PFSK-1 (cell line): ENCODE measurements at regions not wholly inside any gene's neighbourhood (a gene's known extent, or its start where the extent isn't known, plus 50 kb on each side); places are given as distances from the start of the nearest gene placed in this dataset.

Source experiments
- FOXP2 ChIP-seq: optimal IDR thresholded peaks from 2 replicates; pipeline ENCODE3; 2011; ENCODE audit warnings: borderline replicate concordance, control low read depth, inconsistent platforms; ENCODE audit not compliant: insufficient read depth; ENCODE audit errors: extremely low read length, extremely low read depth
- POLR2AphosphoS5 ChIP-seq: IDR thresholded peaks from 2 replicates; pipeline ENCODE4 v1.6.1; 2012; ENCODE audit warnings: low read depth, mild to moderate bottlenecking, control low read depth, low read length, moderate library complexity
- TF ChIP-seq, protein P1 (sequence below), 2 experiments: IDR thresholded peaks; 2 replicates each; pipeline versions ENCODE4 v1.6.1 to v1.8.0; 2011 to 2012; ENCODE audit warnings: low read depth in 2 of 2, low read length in 2 of 2, control low read depth in 1 of 2, inconsistent platforms in 1 of 2, mild to moderate bottlenecking in 1 of 2, moderate library complexity in 1 of 2; ENCODE audit not compliant: insufficient read depth in 1 of 2

GRCh38 chr16:79870016-79870886, 269.7 kb upstream of the MAF start:
- TF ChIP-seq POLR2AphosphoS5 (no peak), FOXP2 (no peak)
- TF ChIP-seq, protein P1, sequence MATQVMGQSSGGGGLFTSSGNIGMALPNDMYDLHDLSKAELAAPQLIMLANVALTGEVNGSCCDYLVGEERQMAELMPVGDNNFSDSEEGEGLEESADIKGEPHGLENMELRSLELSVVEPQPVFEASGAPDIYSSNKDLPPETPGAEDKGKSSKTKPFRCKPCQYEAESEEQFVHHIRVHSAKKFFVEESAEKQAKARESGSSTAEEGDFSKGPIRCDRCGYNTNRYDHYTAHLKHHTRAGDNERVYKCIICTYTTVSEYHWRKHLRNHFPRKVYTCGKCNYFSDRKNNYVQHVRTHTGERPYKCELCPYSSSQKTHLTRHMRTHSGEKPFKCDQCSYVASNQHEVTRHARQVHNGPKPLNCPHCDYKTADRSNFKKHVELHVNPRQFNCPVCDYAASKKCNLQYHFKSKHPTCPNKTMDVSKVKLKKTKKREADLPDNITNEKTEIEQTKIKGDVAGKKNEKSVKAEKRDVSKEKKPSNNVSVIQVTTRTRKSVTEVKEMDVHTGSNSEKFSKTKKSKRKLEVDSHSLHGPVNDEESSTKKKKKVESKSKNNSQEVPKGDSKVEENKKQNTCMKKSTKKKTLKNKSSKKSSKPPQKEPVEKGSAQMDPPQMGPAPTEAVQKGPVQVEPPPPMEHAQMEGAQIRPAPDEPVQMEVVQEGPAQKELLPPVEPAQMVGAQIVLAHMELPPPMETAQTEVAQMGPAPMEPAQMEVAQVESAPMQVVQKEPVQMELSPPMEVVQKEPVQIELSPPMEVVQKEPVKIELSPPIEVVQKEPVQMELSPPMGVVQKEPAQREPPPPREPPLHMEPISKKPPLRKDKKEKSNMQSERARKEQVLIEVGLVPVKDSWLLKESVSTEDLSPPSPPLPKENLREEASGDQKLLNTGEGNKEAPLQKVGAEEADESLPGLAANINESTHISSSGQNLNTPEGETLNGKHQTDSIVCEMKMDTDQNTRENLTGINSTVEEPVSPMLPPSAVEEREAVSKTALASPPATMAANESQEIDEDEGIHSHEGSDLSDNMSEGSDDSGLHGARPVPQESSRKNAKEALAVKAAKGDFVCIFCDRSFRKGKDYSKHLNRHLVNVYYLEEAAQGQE (IDR thresholded peaks at IDR 0.05; ENCODE audit: insufficient read depth in 1 of 2, low read depth in 2 of 2, low read length in 2 of 2), result no peak
